ENCODE measurements at regions not wholly inside any gene's neighbourhood (a gene's known extent, or its start where the extent isn't known, plus 50 kb on each side); places are given as distances from the start of the nearest gene placed in this dataset.

DNA sequence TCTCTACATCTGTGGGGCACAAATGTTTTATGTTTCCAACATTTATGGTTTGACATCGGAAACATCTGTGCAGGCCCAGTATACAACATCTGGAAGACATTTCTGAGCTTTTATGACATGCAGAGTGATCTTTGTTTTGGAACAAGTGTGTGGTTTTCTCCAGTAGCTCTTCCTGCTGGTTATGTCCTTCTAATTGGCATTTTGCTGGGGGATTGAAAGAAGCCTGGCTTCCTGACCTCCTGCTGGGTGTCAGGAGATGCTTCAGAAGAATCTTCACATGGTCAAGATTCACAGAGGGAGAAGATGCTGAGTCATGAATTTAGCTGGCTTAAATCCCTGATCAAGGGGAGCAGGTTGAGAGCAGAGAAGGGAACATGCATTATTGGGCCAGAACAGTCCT is 279.5 kb upstream of the MYOCD start:
- H3K9me3 ChIP-seq (ENCODE audit: control insufficient read depth, insufficient read depth, low read depth, low read length) = no peaks in the 10 kb centered on the region
- intact Hi-C loops (cut with micrococcal nuclease; ENCODE audit: unreplicated experiment) = no loop called here
- ATAC-seq (no peak), DNase-seq (ENCODE audit: low read depth, low spot score) (no peak)
- no TSS peak for BruUV-seq (replicated peaks)
- in situ Hi-C loops (cut with HindIII; ENCODE audit: low pct_unique_long_range_greater_than_20kb, low sequenced_read_pairs) = no loop called here
- H3K4me3 ChIP-seq (ENCODE audit: low read depth in 2 of 2, low read length in 2 of 2) = no peak overlapping the region
- no peaks in the 10 kb centered on the region for H3K36me3 ChIP-seq (ENCODE audit: control insufficient read depth, insufficient read depth, low read length)
- no peaks in the 10 kb centered on the region for H3K4me1 ChIP-seq (ENCODE audit: control insufficient read depth, insufficient read depth, low read length)
- POLR2A ChIA-PET = no interaction called here
- CTCF ChIA-PET = no interaction called here
- H3K27ac ChIP-seq (ENCODE audit: low read length) = no peak overlapping the region
- TF ChIP-seq SIN3A (IDR thresholded peaks at IDR 0.05; ENCODE audit: borderline replicate concordance, insufficient read depth, low read depth, low read length) = no peak
- TF ChIP-seq POLR2AphosphoS5 (IDR thresholded peaks at IDR 0.05; ENCODE audit: low read depth, low read length) = no peak
- TF ChIP-seq, protein P1, sequence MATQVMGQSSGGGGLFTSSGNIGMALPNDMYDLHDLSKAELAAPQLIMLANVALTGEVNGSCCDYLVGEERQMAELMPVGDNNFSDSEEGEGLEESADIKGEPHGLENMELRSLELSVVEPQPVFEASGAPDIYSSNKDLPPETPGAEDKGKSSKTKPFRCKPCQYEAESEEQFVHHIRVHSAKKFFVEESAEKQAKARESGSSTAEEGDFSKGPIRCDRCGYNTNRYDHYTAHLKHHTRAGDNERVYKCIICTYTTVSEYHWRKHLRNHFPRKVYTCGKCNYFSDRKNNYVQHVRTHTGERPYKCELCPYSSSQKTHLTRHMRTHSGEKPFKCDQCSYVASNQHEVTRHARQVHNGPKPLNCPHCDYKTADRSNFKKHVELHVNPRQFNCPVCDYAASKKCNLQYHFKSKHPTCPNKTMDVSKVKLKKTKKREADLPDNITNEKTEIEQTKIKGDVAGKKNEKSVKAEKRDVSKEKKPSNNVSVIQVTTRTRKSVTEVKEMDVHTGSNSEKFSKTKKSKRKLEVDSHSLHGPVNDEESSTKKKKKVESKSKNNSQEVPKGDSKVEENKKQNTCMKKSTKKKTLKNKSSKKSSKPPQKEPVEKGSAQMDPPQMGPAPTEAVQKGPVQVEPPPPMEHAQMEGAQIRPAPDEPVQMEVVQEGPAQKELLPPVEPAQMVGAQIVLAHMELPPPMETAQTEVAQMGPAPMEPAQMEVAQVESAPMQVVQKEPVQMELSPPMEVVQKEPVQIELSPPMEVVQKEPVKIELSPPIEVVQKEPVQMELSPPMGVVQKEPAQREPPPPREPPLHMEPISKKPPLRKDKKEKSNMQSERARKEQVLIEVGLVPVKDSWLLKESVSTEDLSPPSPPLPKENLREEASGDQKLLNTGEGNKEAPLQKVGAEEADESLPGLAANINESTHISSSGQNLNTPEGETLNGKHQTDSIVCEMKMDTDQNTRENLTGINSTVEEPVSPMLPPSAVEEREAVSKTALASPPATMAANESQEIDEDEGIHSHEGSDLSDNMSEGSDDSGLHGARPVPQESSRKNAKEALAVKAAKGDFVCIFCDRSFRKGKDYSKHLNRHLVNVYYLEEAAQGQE (IDR thresholded peaks at IDR 0.05; ENCODE audit: insufficient read depth in 1 of 2, low read depth in 2 of 2, low read length in 1 of 2) = no peak
- TF ChIP-seq, protein P2, sequence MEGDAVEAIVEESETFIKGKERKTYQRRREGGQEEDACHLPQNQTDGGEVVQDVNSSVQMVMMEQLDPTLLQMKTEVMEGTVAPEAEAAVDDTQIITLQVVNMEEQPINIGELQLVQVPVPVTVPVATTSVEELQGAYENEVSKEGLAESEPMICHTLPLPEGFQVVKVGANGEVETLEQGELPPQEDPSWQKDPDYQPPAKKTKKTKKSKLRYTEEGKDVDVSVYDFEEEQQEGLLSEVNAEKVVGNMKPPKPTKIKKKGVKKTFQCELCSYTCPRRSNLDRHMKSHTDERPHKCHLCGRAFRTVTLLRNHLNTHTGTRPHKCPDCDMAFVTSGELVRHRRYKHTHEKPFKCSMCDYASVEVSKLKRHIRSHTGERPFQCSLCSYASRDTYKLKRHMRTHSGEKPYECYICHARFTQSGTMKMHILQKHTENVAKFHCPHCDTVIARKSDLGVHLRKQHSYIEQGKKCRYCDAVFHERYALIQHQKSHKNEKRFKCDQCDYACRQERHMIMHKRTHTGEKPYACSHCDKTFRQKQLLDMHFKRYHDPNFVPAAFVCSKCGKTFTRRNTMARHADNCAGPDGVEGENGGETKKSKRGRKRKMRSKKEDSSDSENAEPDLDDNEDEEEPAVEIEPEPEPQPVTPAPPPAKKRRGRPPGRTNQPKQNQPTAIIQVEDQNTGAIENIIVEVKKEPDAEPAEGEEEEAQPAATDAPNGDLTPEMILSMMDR (IDR thresholded peaks at IDR 0.05) = no peak
- TF ChIP-seq TCF7L2 (IDR thresholded peaks at IDR 0.05; ENCODE audit: low read depth, low read length) = no peak
- H3K27me3 ChIP-seq (ENCODE audit: control insufficient read depth, insufficient read depth, low read length) = no peaks in the 10 kb centered on the region

DNA sequence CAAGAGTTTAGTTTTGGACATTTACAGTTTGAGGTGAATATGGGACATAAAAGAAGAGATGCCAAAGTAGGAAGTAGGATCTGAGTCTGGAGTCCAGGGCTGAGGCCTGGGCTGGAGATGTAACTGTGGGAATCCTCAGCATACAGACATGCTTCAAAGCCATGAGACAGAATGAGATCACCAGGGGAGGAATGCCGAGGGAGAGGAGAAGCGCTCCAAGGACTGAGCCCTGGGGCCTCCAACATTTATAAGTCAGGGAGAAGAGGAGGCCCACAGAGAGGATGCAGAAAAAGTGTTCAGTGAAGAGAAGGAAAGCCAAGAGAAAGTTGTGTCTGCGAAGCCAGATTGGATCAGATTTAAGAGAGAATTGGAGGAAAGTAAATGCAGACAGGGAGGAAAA is 277.5 kb upstream of the MYOCD start:
- Histone ChIP-seq H3K27me3 (ENCODE audit: control insufficient read depth, insufficient read depth, low read length) (no peaks in the 10 kb centered on the region), H3K9me3 (ENCODE audit: control insufficient read depth, insufficient read depth, low read depth, low read length) (no peaks in the 10 kb centered on the region), H3K27ac (ENCODE audit: low read length) (no peak overlapping the region), H3K4me3 (ENCODE audit: low read depth in 2 of 2, low read length in 2 of 2) (no peak overlapping the region), H3K4me1 (ENCODE audit: control insufficient read depth, insufficient read depth, low read length) (no peaks in the 10 kb centered on the region), H3K36me3 (ENCODE audit: control insufficient read depth, insufficient read depth, low read length) (no peaks in the 10 kb centered on the region)
- intact Hi-C loops (cut with micrococcal nuclease; ENCODE audit: unreplicated experiment) (no loop called here), in situ Hi-C loops (cut with HindIII; ENCODE audit: low pct_unique_long_range_greater_than_20kb, low sequenced_read_pairs) (no loop called here)
- BruUV-seq (replicated peaks) = no TSS peak
- no peak for TF ChIP-seq POLR2AphosphoS5 (IDR thresholded peaks at IDR 0.05; ENCODE audit: low read depth, low read length)
- no peak for TF ChIP-seq TCF7L2 (IDR thresholded peaks at IDR 0.05; ENCODE audit: low read depth, low read length)
- TF ChIP-seq, protein P2 (IDR thresholded peaks at IDR 0.05) = no peak
- TF ChIP-seq SIN3A (IDR thresholded peaks at IDR 0.05; ENCODE audit: borderline replicate concordance, insufficient read depth, low read depth, low read length) = no peak
- TF ChIP-seq, protein P1 (IDR thresholded peaks at IDR 0.05; ENCODE audit: insufficient read depth in 1 of 2, low read depth in 2 of 2, low read length in 1 of 2) = no peak
- ChIA-PET POLR2A (no interaction called here), CTCF (no interaction called here)
- no peak for DNase-seq (ENCODE audit: low read depth, low spot score)
- no peak for ATAC-seq
